Astrocyte of the spinal cord (primary cell): ENCODE measurements at regions not wholly inside any gene's neighbourhood (a gene's known extent, or its start where the extent isn't known, plus 50 kb on each side); places are given as distances from the start of the nearest gene placed in this dataset.
"Not testable (repeated sequence)": the region's sequence is repeated elsewhere in the genome, so short reads cannot be mapped to it uniquely, and the experiment has no call there.

Source experiments
- DNase-seq: peaks from one replicate; pipeline ENCODE4 v3.0.0; 2011; ENCODE audit warnings: low read depth, low spot score
- H3K4me3 ChIP-seq: 2 replicates; pipeline ENCODE4 v1.5.1; 2011; ENCODE audit warnings: low read depth, mild to moderate bottlenecking, low read length, moderate library complexity
- CTCF ChIP-seq: IDR thresholded peaks from 2 replicates; pipeline ENCODE4 v1.5.1; 2012; ENCODE audit warnings: low read depth, mild to moderate bottlenecking, low read length, inconsistent platforms
- in situ Hi-C: cut with HindIII; loops from 2 replicates; pipeline ENCODE4 v1.10.0; 2017; ENCODE audit warnings: low sequenced_read_pairs

GRCh38 chr3:27641888-27642601, 80.1 kb downstream of the EOMES start:
- in situ Hi-C loops, result no loop called here
- TF ChIP-seq CTCF, result no peak
- DNase-seq, result no peak
- no peak overlapping the region for H3K4me3 ChIP-seq

GRCh38 chr3:27641271-27641800, 80.8 kb downstream of the EOMES start:
- in situ Hi-C loops, result no loop called here
- DNase-seq, result no peak
- no peak overlapping the region for H3K4me3 ChIP-seq
- no peak for TF ChIP-seq CTCF

- in situ Hi-C loops, result no loop called here
- no peak overlapping the region for H3K4me3 ChIP-seq
- no peak for DNase-seq
- TF ChIP-seq CTCF, result no peak
These were observed 82.9 kb downstream of the EOMES start for GRCh38 chr3:27639271-27639670.

- no peak overlapping the region for H3K4me3 ChIP-seq
- in situ Hi-C loops, result no loop called here
- no peak for DNase-seq
- no peak for TF ChIP-seq CTCF
These were observed 83.5 kb downstream of the EOMES start for GRCh38 chr3:27638594-27638993.

- in situ Hi-C loops, result no loop called here
- no peak overlapping the region for H3K4me3 ChIP-seq
- DNase-seq, result no peak
- no peak for TF ChIP-seq CTCF
These were observed 84.7 kb downstream of the EOMES start for GRCh38 chr3:27637346-27637995.

- DNase-seq, H3K4me3 ChIP-seq, in situ Hi-C loops: not testable (repeated sequence)
These were observed 87.1 kb downstream of the EOMES start for GRCh38 chr3:27635006-27635405.

- no peak for DNase-seq
- in situ Hi-C loops, result no loop called here
- TF ChIP-seq CTCF, result no peak
- H3K4me3 ChIP-seq, result peak overlapping the region; percentile 46
These were observed 88.9 kb downstream of the EOMES start for GRCh38 chr3:27633224-27633545.
